ENCODE measurements at regions not wholly inside any gene's neighbourhood (a gene's known extent, or its start where the extent isn't known, plus 50 kb on each side); places are given as distances from the start of the nearest gene placed in this dataset.

GRCh38 chr4:22932326-22932725, 239.6 kb downstream of the GBA3 start:
- FAIRE-seq = no peak
- ATAC-seq = no peak
- no peaks in the 10 kb centered on the region for H3K9me1 ChIP-seq (ENCODE audit: control insufficient read depth, insufficient read depth, low read length)
- H3K4me1 ChIP-seq (replicated peaks in 1 of 2; ENCODE audit: control insufficient read depth in 2 of 2, insufficient read depth in 2 of 2, low read length in 2 of 2) = no peaks in the 10 kb centered on the region
- in situ Hi-C loops (cut with MboI) (no loop called here), intact Hi-C loops (cut with micrococcal nuclease) (no loop called here)
- CTCF ChIA-PET (ENCODE audit: low intra/inter-chr PET ratio) = no interaction called here
- H3K4me2 ChIP-seq (ENCODE audit: insufficient read depth, low read length) = no peak overlapping the region
- no peak overlapping the region for H3K4me3 ChIP-seq
- POLR2A ChIA-PET = interaction anchor here (0.7 kb wide), 1 partner anchor 28 kb away, joined by 3 read pairs; no protein-coding TSS in a partner anchor
- no TSS peak for BruUV-seq (replicated peaks)
- H3K36me3 ChIP-seq (ENCODE audit: control insufficient read depth, insufficient read depth, low read length) = no peaks in the 10 kb centered on the region
- 0 out of 2 replicates have a peak, but pooled peaks cover 2% of the 10 kb centered on the region for H3K9me3 ChIP-seq (replicated peaks; ENCODE audit: control insufficient read depth, insufficient read depth, low read depth, low read length)
- H4K20me1 ChIP-seq (replicated peaks; ENCODE audit: control insufficient read depth, insufficient read depth, low read length) = no peaks in the 10 kb centered on the region
- H3K79me2 ChIP-seq (ENCODE audit: control insufficient read depth, insufficient read depth, low read length) = no peaks in the 10 kb centered on the region
- H2AFZ ChIP-seq (ENCODE audit: low read depth, low read length) = no peak overlapping the region
- H3K9ac ChIP-seq (ENCODE audit: insufficient read depth in 1 of 2, low read depth in 2 of 2, low read length in 2 of 2) = no peak overlapping the region
- H3K27ac ChIP-seq (ENCODE audit: extremely low read depth, low read depth, low read length) = no peak overlapping the region
- DNase-seq (ENCODE audit: extremely low read depth in 1 of 4, low spot score in 3 of 4) = no peak
- 0% methylated on average over 2 of the region's 2 CpGs for WGBS (ENCODE audit: insufficient coverage, low coverage, missing lambda C conversion rate)
- H3K27me3 ChIP-seq (ENCODE audit: control insufficient read depth in 2 of 2, insufficient read depth in 2 of 2, low read length in 2 of 2) = no peaks in the 10 kb centered on the region
- TF ChIP-seq ARID1B (IDR thresholded peaks at IDR 0.05) (no peak), NR2C1 (IDR thresholded peaks at IDR 0.05) (no peak), NR2C1 (tag; IDR thresholded peaks at IDR 0.05) (no peak), VEZF1 (CRISPR knock-in tag; IDR thresholded peaks at IDR 0.05) (no peak), BCOR (IDR thresholded peaks at IDR 0.05) (no peak), HBP1 (CRISPR knock-in tag; IDR thresholded peaks at IDR 0.05) (no peak), ZNF518B (CRISPR knock-in tag; IDR thresholded peaks at IDR 0.05) (no peak), ZNF408 (CRISPR knock-in tag; IDR thresholded peaks at IDR 0.05; ENCODE audit: low read depth) (no peak), EP400 (IDR thresholded peaks at IDR 0.05) (no peak), HES1 (IDR thresholded peaks at IDR 0.05; ENCODE audit: low read depth) (no peak), PHF21A (IDR thresholded peaks at IDR 0.05; ENCODE audit: borderline replicate concordance, low read depth) (no peak), ZBTB49 (CRISPR knock-in tag; IDR thresholded peaks at IDR 0.05; ENCODE audit: borderline replicate concordance) (no peak), ZNF253 (CRISPR knock-in tag; conservative IDR thresholded peaks at IDR 0.05) (no peak), DLX4 (CRISPR knock-in tag; IDR thresholded peaks at IDR 0.05) (no peak)

All from K562 (cell line).